Endometrial microvascular endothelial cells (primary cell): ENCODE measurements at regions not wholly inside any gene's neighbourhood (a gene's known extent, or its start where the extent isn't known, plus 50 kb on each side); places are given as distances from the start of the nearest gene placed in this dataset.
"Not testable (repeated sequence)": the region's sequence is repeated elsewhere in the genome, so short reads cannot be mapped to it uniquely, and the experiment has no call there.

Experiments
- in situ Hi-C: cut with HindIII; loops from 2 replicates; pipeline ENCODE4 v1.10.0; 2017; ENCODE audit warnings: low sequenced_read_pairs, low pct_unique_long_range_greater_than_20kb; ENCODE audit errors: inconsistent ontology term

DNA sequence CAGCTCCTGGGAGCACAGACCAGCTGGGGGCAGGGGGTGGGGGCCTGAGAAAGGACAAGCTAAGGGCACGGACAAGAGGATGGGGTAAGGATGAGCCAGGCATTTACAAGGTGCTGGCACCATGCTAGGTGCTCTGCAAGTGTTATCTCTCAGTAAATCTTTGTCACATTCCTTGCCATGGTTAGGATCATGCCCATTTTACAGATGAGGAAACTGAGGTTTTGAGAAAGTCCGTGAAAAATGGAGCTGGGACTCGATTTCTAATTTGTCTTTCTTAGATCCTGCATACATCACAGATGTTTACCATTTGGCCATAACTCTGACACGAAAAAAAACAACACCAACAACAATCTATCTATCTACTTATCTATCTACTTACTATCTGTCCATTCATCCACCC is 429.7 kb downstream of the MIAT start:
- in situ Hi-C loops: no loop called here

DNA sequence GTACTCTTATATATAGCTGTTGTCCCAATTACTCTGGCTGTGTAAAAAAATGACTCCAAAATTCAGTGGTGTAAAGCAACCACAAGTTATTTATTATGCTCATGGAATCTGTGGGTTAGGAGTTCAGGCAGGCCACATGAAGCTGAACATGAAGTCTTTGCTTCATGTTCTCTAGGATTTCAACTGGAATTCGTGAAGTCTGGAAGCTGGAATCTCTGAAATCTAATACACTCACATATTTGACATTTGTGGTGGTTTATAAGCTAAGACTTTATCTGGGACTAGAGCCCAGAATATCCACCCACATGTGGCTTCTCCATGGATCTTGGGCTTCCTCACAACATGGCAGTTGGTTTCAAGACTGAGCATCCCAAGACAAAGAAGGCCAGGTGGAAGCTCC is 430.6 kb downstream of the MIAT start:
- in situ Hi-C loops: no loop called here

DNA sequence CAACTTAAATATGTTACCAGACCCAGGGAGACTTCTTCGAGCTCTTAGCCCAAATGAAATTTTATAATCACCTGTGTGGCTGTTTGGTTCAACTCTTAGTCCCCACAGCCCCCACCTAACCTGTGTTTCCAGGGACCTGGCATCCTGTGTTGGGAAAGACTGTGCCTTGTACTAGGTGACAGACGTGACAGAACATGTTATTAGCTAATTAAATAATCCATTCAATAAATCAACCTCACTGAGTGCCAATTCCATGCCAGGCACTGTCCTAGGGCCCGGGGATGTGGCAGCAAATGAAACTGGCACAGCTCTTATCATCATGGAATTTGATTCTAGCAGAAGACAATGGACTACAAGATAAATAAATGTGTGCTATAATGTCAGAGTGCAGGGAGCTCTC is 431.9 kb downstream of the MIAT start:
- in situ Hi-C loops: no loop called here

DNA sequence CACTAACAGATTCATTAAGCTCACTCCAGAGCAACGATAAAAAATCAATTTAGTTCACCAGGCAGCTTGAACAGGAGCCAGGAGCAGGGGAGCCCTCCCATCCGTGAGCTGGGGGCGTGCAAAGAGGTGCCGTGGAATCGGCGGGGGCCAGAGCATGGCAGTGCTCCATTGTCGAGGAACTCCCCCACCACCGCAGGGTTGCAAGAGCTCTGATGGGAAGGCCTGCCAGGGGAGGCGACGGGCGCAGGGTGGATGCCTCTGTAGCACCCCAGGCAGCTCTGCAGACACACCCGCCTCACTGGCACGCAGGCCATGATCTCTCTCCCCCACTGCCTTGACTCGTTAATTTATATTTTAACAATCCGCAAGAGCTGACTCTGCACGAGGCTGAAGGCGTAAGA is 433.2 kb downstream of the MIAT start:
- in situ Hi-C loops: no loop called here

DNA sequence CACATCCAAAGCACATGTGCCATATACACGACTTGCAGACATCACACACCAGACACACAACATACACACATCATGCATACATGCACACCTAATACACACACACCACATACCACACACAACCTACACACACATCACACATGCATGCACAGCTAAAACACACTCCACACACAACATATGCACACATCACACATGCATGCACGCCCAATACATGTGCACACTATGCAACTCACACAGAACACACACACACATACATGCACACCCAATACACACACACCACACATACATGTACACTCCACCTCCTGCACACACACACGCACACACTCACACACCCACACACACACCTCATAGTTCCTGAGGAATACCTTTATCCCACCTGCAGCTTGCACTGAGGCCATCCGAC is 436.0 kb downstream of the MIAT start:
- in situ Hi-C loops: no loop called here

DNA sequence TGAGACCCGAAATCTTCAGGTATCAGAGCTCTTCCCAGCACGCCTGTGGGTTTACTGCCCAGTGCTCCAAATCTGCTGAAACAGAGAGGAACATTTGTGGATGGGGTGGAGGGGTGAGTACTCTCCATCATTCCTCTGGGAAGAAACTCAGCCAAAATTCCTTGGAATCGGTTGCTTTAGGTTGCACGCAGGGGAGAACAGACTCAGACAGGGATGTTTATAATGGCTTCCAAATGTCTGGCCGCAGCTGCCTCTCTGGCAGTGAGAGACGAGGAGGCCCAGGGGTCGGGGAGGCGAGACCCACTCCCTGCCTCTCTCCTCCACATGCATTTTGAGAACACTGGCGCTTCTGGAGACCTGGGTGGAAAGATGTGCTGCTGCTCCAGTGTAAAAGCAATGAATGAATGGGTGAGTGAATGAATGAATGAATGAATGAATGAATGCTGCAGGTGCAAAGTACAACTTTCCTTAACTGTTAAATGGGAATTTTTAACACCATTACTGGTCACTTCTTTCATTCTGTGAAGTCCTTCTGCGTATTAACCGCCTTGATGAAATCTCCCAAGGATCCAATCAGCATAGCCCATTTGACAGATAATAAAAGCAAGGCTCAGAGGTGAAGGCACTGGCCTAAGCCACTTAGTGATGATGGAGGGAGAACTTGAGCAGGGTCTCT is 437.4 kb downstream of the MIAT start:
- in situ Hi-C loops: no loop called here

DNA sequence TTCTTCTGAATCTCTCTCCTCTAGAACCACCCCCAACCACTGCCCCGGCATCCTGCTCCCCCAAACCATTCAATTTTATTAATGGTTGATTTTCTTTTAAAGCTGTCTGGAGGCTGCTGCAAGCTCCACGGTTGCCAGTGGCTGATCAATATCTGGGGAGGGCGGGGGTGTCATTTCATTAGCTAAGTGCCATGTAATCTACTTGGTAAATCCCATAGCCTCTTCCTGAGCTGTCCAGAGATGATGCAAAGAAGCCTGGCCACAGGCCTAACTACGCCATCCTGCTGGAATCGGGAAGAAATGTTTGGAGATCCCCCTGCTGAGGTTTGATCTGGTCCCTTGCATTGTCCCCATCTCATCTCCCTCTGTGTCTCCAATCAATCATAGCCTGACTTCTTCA is 440.1 kb downstream of the MIAT start:
- in situ Hi-C loops: no loop called here

DNA sequence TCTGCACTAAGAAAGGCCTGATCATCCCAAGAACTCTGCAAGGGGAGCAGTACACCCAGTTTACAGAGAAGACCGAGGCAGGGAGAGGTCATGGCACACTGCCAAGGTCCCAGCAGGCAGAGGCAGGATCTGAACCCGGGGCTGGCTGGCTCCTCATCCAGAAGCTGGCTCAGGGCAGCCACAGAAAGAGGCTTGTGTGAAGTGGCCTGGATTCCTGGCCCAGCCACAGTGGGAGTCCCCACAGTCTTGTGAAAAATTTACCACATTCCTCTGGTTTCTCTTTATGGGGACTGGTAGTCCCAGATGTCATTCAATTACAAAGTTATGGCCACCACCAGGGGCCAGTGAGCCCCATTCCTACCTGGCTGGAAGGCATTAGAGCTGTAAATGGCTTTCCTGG is 440.5 kb downstream of the MIAT start:
- in situ Hi-C loops: no loop called here

DNA sequence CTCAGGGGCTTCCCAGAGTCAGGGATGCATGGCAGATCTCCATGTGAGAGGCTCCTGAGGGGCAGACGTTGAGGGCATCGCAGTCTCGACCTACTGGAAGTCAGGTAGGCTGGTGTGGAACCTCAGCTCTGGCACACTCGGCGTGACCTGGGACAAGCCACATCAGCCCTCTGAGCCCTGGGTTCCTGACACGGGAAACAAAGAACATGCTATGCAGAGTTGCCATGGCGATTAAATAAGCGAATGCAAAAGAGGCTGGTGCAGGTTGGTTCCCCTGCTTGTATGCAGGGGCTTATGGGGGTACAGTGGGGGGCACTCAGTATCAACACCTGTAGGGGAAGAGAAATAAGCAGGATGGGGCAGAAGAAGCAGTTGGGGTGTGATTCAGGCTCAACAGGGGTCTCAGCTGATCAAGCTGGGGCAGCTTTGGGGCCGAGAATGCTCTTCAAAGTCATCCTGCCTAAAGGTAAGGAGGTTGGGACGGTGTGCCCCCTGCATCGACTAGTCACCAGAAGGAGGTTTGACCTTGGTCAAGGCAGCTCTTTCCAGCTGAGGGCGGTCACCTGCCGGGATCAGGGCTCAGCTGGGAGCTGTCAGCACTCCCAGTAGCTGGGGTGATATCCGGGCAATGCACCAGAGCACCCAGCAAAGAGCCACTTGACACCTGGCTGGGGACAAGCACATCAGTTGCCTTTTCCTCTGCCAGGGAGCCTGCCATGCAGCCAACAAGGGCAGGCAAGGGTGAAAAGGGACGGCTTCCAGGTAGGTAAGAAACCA is 442.7 kb downstream of the MIAT start:
- in situ Hi-C loops: no loop called here

DNA sequence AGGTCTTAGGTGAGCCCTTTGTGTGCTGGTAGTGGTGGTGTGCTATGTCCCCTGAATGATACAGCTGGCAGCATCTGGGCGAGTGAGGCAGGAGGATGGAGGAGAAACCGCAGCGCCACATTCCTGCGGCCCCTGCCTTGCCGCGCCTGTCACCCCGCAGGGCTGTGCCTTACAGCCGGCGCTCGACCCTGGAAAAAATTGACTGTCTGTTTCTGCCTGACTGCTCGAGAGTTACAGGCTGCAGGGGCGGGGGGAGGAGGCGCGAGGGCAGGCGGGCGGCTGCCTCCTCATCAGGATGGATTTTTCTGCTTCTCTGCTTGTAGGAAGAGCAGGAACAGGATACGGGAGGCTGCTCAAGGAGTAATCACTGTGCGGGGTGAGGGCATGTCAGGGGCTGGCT is 443.4 kb downstream of the MIAT start:
- in situ Hi-C loops: no loop called here

DNA sequence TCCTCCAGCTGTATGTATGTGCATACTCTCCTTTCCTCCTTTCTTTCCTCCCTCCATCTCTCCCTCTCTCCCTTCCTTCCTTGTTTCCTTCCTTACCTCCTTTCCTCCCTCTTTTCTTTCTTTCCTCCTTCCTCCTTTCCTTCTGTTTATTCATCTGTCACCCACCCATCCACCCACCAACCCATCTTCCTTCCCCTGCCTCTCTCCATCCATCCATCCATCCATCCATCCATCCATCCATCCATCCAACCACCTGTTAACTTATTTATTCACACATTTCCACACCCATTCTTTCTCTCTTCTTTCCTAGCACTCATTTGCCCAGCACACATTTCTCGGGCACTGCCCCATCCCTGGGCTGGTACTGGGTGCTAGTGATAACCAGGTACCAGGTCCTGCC is 443.9 kb downstream of the MIAT start:
- in situ Hi-C loops: no loop called here

DNA sequence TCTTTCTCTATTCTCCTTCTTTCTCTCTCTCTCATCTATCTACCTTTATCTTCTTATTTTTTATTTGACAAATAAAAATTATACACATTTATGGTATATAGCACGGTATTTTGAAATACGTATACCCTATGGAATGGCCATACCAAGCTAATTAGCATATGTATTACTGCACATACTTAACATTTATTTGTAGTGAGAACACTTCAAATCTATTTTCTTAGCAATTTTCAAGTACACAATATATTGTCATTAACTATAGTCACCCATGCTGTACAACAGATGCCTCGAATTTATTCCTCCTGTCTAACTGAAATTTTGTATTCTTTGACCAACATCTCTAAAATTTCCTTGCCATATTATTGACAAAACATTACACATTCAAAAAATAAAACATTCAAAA is 447.1 kb downstream of the MIAT start:
- in situ Hi-C loops: no loop called here

DNA sequence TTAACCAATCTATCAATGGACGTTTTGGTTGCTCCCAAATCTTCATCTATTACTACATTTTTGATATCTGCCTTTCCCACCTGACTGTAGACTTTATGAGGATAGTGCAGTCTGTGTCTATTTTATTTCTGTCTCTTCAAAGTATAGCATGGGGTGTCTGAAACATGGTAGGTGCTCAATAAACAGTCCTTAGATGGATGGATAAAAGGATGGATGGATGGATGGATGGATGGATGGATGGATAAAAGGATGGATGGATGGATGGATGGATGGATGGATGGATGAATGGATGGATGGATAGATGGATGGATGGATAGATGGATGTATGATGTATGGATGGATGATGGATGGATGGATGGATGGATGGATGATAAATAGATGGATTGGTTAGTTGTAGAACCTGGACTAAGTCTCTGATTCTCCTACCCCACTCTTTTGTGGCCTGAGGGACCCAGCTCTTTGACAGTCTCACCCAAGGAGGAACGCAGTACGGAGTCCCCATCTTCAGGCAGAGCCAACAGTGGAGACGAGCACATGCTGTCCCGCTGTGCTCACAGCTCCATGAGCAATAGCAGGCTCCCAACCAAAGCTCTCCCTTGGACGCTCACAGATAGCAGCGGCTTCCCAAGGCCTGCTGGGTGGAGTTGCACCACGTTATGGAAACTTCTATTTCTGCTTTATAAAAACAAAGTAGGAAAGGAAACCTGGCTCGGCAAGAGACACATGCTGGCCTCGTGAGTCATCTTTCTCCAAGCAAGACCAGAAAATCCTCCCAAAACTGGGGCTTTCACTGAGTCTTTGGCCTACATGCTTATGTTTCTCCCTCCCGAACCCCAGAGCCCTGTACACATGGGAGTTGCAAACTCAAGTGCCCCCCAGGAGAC is 448.0 kb downstream of the MIAT start:
- in situ Hi-C loops: no loop called here

DNA sequence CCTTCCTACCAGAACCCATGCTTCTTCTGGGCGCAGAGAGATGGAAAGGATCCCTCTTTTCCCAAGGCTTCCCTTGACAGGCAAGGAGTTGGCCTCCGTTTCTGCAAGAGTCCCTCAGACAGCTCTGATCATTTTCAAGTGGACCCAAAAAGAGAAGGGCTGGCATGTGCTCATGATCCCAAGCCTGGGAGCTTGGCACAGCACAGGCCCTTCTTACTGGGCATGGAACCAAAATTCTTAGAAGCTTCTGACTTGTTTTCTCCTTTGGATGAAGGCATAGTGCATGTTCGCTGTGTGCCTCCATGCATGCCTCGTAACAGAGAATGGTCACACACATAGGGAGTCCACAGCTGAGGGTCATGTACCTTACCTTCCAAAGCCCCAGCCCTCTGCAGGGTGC is 449.6 kb downstream of the MIAT start:
- in situ Hi-C loops: no loop called here

DNA sequence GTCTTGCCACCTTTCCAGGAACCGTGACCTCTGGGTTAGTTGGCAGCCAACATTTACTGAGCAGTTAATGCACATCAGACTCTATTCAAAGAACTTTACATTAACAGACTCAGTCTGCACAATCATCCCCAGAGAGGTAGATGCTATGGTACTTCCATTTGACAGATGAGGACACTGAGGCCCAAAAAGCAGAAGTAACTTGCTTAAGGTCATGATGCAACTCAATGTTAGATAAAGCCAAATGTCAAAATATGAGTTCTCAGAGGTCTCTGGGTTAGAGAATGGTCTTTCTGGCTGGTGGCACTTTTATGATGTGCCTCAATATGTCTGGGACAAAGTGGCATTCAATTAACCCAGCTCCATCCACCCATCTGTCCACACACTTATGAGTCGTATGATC is 450.0 kb downstream of the MIAT start:
- in situ Hi-C loops: no loop called here

DNA sequence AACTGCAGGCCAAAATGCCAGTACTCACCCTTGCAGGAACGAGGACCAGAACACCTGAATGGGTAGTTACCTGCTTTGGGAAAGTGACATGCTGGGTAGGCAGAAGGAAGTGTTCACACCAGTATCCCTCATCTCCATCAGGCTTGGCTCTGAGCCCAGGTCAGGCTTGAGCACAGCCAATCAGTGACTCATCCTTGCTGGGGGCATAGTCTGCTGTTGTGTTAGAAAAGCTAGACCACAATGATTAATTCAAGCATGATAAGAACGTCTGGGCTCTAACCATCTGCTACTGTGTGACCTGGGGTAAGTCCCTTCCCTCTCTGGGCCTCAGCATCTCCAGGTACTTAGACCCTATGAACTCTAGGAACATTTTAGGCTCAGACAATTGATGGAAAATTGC is 450.4 kb downstream of the MIAT start:
- in situ Hi-C loops: no loop called here

DNA sequence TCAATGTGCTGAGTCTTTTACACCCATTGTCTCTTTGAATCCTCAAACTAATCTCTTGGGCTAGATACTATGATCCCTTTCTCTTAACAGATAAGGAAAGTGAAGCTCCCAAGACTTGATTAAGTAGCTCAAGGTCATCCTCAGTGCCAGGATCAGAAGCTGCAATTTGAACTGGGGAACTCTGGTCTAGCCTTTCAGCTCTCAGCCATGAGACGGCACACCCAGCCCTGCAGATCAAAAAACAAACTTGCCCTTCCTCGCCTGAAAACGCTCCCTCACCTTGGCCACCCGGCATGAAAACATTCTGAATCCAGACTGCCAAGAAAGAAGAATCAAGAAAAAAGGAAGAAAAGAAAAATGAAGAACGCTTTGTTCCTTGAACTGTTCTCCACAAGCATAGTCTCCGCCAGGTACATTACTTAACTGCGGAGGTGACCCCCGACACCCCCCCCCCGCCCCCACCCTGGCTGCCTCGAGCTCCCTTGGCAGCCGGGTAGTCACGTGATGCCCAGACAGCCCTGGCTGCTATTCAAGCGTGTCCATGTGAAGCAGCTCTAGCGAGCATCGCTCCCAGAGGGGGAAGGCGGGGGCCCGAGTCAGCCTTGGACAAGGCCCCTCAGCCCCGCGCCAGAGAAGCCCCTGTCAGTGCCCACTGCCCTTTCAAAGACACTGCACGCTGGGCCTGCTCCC is 451.2 kb downstream of the MIAT start:
- in situ Hi-C loops: no loop called here

DNA sequence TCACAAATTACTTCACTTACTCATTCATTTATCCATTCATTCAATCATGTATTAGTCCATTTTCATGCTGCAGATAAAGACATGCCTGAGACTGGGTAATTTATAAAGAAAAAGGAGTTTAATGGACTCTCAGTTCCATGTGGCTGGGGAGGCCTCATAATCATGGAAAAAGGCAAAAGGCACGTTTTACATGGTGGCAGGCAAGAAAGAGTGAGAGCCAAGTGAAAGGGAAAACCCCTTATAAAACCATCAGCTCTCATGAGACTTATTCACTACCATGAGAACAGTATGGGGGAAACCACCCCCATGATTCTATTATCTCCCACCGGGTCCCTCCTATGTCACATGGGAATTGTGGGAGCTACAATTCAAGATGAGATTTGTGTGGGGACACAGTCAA is 452.0 kb downstream of the MIAT start:
- in situ Hi-C loops: not testable (repeated sequence)

DNA sequence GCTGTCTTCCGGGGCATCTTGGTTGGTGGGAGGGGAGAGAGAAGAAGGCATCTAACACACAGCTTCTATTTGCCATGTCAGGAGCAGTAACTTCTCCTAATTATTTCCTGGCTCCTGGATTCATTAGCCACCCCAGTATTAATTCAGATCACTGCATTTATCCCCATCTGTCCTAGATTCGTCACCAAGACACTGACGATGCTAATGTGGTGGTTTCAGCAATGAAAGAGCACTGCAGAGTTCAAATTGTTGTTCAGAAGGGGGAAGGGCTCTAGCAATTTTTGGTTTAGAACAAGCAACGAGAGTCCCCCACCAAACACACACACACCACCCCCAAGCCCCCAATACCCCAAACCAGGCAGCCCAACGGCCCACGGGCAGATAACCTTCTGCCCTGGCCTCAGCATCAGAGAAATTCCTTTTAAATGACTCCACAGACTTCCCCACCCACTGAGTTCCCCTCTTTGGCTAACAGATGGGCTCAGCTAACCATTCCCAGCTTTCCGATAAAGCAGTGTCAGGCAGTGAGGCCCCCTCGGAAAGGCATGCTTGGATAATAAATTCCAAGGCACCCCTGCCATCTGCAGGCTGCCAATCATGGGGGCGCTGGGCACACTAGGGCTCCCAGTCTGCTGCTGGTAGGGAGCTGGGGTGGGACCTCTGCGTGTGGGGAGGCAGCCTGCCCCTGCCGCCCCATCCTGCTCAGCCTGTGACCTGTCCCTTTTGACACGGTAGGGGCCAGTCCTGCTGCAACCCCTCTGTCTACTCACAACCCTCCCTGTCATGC is 453.5 kb downstream of the MIAT start:
- in situ Hi-C loops: no loop called here
